ENCODE measurements at regions not wholly inside any gene's neighbourhood (a gene's known extent, or its start where the extent isn't known, plus 50 kb on each side); places are given as distances from the start of the nearest gene placed in this dataset.

DNA sequence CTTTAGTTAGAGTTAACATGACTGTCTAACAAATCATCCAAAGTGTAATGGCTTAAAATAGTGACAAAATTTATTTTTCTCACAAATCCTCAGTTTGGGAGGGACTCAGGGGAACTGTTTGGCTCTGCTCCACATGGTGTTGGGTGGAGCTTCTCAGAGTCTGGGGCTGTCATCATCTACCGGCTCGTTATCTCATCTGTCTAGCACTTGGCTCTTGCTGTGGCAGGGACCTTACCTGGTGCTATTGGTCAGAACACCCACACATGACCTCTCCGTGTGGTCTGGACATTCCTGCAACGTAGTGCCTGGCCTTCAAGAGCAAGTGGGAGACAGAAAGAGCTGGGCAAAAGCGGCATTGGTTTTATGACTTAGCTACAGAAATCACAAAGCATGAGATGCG, 866.9 kb upstream of the FRG1 start:
- no peak for TF ChIP-seq CTCF (IDR thresholded peaks at IDR 0.05)
- TF ChIP-seq EP300 (IDR thresholded peaks at IDR 0.05), result no peak
